ENCODE measurements at regions not wholly inside any gene's neighbourhood (a gene's known extent, or its start where the extent isn't known, plus 50 kb on each side); places are given as distances from the start of the nearest gene placed in this dataset.

DNA sequence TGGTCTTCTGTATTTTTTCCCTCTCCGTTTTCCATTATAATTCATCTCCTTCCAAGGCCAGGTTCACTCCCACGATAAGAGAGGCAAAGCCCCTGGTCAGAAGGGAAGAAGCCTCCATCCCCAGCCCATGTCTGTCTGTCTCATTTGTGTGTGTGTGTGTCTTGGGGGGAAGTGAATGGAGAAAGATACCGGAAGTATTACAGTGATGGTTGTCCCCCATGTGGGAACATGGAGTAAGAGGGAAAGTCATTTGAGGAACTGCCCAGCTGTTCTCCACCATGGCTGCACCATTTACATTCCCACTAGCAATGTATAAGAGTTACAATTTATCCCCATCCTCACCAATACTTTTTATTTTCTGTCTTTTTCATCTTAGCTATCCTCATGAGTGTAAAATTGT lies 113.6 kb upstream of the ATP8B1 start:
- DNase-seq = no peak

DNA sequence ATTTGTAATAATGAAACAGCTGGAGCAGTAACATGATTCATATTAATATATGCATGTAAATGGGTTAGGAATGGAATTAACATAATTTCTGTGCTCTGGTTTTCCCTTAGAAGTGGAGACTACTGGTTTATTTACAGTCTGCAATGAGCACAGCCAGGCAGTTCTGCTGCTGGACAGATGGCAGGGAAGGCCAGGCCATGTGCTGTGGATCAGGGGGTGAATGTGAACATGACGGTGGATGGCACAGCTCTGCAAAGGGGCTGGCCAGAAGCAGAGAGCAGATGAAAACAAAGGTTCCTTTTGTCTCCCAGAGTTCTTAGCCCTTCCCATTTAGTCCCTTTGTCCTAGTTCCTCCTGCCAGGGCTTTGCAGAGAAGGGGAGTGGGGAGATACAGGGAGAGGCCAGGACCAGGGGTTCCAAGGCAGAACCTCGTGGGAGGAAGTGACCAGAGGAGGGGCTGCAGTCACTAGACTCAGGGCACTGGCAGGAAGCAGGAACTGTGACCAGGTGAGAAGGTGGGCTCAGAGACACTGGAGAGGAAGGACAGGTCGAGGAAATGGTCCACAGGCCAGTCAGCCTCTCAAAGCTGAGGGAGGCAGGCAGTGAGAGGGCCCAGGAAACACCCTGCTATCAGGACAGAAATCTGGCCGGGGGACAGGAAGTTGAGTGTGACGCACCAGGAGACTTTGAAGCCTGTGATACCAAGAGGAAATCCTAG lies 112.9 kb upstream of the ATP8B1 start:
- DNase-seq = peak in 43 of 51 donors; percentile 3 to 84 (median 51)

DNA sequence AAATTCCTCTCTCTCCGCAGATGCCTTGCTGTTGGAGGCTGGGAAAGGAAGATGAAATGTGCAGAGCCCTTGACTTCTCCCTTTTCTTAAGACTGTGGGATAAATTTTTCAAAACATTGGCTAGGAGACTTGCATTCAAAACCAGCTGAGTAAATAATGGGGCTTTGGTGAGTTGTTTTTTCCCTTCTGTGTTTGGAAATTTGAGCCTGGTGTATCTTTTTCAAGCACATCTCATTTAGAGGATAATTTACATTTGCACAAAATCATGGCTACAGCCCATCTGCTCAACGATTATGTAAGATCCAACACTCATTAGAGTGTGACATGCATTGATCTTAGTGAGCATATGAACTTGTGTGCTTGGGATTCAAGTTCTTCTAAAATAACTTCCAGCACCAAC lies 112.1 kb upstream of the ATP8B1 start:
- peak in 1 of 51 donors; percentile 34 for DNase-seq

DNA sequence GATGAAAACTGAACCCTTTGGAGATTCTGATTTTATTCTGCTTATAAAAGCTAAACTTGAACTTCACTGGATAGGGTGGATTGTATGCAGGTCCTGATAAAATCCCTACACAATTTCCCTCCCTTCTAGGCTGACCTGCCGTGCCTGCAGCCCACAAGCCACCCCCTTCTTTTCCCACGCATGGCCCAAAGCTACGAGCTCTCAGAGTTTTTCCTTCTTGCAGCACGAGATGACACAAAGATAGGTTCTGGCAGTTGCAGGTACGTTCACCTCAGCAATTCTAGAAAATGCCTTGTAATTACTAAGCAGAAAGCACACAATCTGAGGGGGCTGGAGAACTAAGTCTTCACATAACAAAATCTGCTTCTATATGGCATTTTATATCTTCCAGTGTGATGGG lies 110.6 kb upstream of the ATP8B1 start:
- no peak for DNase-seq

DNA sequence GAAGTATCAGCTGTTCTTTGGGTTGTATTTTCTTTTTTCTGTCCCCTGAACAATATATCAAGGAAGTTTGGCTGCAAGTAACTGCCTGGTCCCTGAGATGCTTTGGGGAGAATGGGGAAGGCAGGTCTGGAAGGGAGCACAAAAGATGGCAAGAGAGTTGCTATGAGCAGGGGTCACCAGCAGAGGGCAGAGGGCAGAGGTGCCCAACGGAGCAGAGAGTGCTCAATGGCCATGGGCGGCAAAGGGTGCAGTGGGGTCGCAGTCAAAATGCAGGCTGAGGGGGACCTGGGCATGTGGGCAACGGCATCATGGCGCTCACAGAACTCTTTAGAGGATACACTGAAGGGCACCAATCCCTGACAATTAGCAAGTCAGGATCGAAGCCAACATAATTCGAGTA lies 107.7 kb upstream of the ATP8B1 start:
- DNase-seq = no peak

DNA sequence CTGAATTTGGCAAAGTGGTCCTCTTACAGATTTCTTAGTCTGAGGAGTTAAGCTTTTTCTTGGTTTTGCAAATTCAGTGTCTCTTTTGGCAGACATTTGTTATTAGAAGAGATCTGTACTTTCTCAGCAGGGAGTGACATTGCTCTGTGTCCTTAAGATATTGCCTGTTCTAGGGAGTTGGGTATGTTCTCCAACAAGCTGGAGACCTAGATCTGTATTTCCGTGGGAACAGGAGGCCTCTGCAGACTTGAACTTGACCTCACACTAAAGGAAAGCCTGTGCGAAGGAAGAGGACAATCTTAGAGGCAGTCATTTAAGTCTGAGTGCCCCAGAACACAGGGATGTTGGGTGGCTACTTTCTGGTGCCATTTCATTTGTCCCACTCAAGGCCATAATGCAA lies 107.0 kb upstream of the ATP8B1 start:
- no peak for DNase-seq

DNA sequence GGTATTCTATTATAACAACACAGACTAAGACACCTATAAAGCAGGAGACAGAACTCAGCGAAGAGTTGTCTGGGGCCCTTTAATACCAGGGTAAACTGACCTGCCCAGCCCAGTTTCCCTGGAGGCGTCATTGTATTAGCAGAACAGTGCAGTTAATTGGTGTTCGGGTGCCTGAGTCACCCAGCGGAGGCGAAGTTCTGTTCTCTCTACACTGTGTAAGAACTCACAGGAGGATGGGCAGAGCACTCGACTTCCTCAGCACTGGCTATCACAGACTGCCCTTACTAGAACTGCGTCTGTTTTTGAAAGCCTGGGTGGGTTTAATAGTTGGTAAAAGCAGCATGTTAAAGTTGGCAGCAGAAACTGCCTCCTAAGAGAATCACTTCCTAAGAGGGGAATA lies 106.5 kb upstream of the ATP8B1 start:
- peak in 1 of 51 donors; percentile 12 for DNase-seq

DNA sequence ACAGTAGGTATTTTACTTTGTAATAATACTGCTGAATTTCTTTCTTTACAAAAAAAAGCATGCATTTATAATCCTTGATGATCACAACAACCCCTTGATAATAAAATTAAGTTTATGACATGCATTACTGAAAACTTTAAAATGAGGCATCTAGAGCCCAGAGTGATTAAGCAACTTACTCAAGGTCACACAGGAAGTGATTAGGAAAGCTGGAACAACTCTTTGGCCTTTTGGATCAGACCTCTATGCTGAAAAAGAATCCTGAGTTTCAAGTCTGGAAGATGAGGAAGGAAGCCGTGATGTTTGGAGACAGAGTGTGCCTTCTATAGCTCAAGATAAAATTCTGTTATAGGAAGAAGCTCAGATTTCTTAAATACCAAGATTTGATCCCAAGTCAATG lies 105.0 kb upstream of the ATP8B1 start:
- no peak for DNase-seq

DNA sequence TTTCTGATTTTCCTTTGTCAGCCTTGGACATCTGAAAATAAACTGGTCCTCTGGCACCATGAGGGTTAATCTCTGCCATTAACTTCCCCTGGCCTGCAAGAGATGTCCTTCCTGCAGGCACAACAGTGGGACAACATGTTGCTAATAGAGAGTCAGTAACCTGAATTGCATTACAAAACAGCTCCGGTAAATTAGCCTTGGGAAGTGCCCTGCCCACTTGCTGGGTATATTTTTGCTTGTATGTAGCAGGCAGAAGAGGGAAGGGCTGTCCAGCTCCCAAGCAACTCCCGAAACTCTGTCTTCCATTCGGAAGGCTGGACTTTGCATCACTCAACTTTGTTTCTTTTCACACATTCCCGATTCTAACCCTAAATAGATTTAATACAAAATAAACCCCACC lies 104.4 kb upstream of the ATP8B1 start:
- DNase-seq = no peak

DNA sequence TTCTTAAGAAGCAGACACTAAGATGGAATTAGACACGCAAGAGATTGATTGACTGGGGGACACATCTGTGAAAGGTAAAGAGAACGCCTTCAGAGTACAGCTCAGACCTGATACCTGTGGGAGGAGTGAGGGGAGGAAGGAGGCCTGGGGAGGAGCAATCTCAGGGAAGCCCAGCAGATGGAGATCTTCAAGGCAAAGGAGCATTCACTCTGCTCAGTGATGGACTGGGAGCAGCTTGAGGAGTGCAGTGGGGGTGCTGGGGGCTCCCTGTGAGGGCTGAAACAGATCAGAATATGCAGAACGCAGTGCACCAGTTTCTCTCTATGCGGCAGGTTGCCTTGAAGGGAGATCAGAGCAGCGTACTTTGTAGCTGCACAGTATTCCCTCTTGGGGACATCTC lies 103.7 kb upstream of the ATP8B1 start:
- DNase-seq = no peak

DNA sequence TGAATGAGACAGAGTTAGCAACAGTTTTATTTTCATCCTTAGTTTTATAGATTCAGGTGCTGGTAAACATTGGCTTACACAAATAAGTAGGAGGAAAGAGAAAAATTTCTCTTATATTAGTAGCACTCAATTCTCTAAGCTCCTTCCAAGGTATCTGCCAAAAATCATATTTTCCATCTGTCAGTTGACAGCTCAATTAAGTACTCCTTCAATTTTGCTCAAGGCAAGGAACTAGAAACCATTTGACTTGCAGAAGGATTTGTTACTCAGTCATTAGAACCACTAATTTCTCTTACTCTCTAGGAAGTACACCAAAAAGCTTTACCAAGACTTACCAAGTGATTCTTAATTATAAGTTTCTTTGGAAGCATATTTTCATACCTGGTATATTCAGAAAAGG lies 101.4 kb upstream of the ATP8B1 start:
- no peak for DNase-seq

DNA sequence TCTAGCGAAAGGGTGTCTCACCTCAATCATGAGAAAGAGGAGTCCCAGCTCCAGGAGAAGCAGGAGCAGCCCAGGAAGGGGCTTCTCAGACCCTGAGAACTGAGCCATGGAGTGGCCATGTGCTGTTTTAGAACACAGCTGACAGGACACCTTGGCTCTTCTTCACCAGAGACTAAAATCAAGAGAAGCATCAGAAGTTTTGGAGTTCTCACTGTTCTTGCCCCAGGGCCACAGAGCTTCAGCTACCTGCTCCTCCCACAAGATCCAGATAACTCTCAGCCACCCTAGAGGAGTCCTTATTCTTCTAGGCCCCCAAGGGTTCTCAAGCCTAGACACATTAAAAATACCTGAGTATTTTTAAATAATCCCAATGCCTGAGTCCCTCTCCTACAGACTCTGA lies 99.6 kb upstream of the ATP8B1 start:
- no peak for DNase-seq

DNA sequence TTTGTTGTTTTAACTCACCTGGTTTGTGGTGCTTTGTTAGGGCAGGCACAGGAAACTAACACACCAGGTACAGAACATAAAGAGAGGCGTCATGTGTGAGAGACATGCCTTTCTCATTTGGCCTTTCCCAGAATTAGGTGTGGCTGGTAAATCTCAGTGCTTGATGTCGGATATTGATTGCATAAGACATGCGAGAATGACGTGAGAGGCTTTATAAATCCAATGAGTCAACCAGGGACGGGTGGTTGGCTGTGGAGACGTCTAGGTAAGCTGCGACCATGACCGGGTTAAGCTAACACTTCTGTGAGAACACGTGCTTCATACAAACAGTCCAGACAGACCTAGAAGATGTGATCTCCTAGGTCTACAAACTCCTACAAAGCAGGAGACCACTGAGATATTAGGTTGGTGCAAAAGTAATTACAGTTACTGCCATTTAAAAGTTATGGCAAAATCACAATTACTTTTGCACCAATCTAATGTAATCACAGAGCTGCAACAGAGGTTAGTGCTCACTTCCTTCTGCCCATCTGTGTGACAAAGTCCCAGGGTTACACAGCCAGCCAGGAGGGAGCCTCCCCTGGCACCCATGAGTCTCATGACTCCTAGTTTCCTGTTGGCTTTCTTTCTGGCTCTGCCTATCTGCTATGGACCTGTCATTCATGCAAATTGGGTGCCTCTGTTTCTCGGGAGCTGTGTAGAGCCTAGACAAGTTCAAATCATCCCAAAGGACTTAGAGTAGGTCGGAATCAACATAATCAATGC lies 98.9 kb upstream of the ATP8B1 start:
- no peak for DNase-seq

DNA sequence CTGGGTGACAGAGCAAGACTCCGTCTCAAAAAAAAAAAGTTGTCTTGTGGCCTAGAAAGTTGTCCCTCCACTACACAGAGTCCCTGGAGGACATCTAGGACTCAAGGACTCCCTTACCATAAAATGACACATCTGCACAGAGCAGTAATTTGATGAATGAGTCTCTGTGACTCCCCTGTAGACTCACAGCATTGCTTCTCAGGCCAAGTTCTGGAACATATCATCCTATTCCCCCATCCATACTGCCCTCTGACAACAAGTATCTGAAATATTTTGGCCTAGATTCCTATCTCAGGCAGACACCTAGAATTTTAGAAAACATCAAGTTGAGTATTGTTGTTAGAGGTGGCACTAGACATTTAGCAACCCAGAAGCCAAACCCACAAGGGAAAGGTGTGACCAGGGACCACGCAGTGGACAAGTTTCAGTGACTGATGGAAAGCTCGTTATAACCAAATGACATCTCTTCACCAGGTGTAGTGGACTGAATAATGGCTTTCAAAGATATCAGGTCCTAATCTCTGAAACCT lies 97.9 kb upstream of the ATP8B1 start:
- DNase-seq = no peak

DNA sequence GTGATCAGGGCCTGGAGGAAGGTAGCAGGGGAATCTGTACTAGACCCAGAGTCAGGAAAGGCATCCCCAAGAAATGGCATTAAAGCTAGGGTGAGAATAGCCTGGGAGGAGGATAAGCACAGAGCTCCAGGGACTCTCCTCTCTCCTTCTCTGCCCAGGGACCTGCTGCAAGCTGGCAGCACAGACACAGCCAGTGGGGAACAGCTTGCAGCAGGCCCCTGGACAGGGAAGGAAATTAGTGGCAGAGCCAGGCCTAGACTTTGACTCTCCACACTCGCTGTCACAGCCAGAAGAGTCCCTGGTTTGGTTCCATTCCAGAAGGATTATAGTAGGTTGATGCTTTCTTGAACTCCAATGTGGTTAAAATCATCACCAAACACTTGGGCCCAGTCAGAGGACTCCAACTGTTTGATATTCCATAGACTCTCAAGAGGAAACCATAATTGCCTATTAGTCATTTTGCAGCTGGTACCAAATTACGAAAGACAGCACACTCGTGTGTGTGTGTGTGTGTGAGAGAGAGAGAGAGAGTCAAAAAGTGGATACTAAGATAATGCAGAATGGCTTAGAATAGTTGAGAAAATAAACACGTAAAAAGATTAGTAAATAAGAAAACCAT lies 95.5 kb upstream of the ATP8B1 start:
- DNase-seq = no peak

DNA sequence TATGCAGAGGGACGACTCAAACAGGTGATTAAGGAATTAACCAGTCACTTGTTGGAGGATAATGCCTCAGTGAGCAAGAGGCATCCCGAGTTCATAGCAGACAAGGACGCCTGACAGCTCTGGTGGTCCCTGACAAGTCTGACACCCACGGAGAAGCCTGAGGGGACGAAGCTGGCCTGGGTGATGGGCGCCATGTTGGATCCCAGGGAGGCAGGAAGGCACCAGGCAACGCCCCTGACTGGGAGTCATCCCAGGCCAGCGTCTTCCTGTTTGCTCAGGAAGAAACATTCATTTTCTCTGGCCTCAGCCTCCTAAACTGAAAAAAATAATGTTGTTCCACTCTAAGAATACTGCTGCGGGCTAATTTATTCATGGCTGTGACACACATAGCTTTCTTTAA lies 92.1 kb upstream of the ATP8B1 start:
- DNase-seq = no peak

DNA sequence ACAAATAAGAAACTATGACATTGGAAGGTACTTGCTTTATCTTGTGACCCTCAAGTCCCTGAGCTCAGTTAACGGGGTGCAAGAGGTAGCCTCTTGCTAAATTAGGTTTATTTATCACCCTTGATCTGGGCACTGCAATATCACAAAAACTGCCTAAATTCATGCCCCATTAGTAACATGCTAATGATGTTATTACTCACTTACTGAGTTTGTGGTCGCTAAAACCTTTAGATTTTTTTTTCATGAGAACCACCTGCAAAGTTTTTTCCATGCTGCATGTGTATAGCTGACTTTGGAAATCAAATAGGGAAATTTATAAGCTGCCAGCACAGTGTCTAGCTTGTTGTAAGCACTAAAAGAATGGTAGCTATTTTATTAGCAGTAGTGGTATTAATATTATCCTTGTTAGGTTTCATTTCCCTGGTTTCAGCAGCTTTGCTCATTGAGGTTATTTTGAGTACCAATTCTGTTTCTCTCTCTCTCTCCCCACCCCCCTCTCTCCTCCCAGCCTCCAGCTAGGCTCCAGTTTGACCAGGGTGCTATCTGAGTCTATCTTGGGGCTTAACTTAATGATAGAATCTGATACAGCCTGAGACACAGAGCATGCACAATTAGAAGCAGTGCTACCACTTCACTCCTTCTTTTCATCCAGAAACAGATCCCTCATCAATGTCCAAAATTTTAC lies 88.7 kb upstream of the ATP8B1 start:
- DNase-seq = no peak

DNA sequence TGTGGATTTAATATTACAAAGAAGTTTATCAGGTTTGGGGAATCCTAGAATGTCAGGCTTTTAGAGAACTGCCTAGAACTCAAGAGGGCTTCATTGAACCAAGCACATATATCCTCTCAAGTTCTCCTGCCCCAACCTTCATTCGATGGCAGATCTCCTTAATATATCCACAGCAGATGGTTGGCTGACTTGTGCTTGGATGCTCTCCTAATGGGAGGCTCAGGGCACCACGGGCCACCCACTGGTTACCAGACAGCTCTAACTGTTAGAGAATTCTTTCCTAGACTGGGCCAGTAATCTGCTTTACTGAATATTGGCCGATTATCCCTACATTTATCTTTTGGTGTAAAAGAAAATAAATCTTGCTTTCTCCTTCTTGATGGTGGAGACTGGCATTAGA lies 87.2 kb upstream of the ATP8B1 start:
- DNase-seq = no peak

DNA sequence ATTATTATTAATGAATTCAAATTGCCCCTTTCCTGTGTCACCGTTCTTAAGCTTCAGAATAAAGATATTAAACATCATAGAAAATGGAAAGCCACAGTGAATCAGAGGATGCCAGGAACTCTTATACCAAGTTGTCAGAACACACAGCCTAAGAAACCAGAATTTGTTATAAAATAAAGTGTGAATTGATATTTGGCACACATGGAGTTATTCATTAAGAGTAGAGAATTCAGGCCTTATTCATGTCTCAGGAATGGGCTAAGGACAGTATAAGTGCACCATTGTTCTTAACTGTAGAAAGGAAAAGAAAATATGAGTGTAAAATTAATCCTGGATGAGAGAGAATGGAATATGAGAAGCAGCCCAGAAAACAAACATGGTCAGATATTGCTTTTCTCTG lies 86.7 kb upstream of the ATP8B1 start:
- DNase-seq = no peak

DNA sequence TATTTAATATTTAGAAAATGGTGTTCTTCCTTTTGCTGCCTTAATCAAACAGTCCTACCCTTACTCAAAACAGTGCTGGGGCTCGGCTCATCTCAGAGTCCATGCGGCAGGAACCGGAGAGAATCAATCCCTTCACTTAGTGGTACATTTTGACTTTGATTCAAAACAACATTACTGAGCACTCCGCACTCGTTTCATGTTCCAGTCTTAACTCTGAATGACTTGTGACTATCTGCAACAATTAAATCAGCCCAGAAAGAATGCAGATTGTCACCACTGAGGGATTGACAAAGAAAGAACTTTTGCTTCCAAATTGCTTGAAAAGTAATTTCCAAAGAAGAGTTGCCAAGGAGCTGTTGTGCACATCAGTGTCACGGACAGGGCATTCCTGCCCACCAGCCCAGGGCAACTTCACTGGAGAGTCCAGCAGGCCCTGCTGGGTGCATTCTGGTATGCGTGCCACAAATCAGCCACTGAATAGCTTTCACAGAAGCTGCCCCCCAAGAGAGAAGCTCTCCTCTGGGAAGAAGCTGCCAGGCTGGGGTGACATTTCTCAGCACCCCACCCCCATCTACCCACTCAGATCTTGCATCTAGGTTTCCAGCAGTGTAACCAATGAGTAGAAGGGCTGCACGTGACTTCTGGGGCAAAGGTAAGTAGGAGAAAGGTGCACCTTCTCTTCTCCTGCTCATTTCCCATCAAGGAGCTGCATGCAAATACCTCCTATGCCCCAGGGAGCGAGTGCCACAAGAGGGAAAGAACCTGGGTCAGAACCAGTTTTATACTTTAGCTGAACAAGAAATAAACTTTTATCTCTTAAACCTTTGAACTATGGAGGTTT lies 84.6 kb upstream of the ATP8B1 start:
- DNase-seq = no peak

DNA sequence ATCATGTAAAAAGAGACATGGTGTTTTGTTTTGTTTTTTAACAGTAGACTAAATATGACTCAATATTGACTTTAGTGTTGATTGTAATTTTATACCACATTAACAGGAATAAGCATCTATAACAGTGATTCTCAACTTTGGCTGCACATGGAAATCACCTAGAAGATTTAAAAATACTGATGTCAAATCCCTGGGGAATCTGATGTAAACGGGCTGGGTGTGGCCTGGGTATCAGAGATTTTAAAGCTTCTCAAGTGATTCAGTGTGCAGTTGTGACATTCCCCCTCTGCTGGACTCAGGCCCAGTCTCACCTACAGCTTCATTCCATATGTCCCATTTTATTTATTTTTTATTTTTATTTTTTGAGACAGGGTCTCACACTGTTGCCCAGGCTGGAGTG lies 82.8 kb upstream of the ATP8B1 start:
- no peak for DNase-seq
